Mesothelial cell of epicardium (in vitro differentiated cells): ENCODE measurements at regions not wholly inside any gene's neighbourhood (a gene's known extent, or its start where the extent isn't known, plus 50 kb on each side); places are given as distances from the start of the nearest gene placed in this dataset.

Experiments used
- DNase-seq, 2 experiments: peaks; one replicate each; pipeline ENCODE4 v3.0.0; 2021; ENCODE audit warnings: low spot score in 2 of 2; ENCODE audit not compliant: unreplicated experiment in 2 of 2
- H3K27ac Mint-ChIP-seq: 2 replicates; pipeline ENCODE4 v1.8.0; 2021; ENCODE audit warnings: mixed read lengths
- H3K27me3 Mint-ChIP-seq: 2 replicates; pipeline ENCODE4 v1.8.0; 2021; ENCODE audit warnings: low read depth, mixed read lengths
- H3K36me3 Mint-ChIP-seq: 2 replicates; pipeline ENCODE4 v1.8.0; 2021; ENCODE audit warnings: mixed read lengths
- H3K4me1 Mint-ChIP-seq: 2 replicates; pipeline ENCODE4 v1.8.0; 2021; ENCODE audit warnings: mixed read lengths
- H3K4me3 Mint-ChIP-seq: 2 replicates; pipeline ENCODE4 v1.8.0; 2021; ENCODE audit warnings: mild to moderate bottlenecking, moderate library complexity, mixed read lengths
- H3K9me3 Mint-ChIP-seq: 2 replicates; pipeline ENCODE4 v1.8.0; 2021; ENCODE audit warnings: mixed read lengths
- TF ChIP-seq, protein P1 (sequence below): fragments of 200-600 bp; sonication (generic); IDR thresholded peaks from one replicate; pipeline ENCODE4 v1.5.0; 2021; ENCODE audit warnings: antibody characterized with exemption; ENCODE audit not compliant: unreplicated experiment

DNA sequence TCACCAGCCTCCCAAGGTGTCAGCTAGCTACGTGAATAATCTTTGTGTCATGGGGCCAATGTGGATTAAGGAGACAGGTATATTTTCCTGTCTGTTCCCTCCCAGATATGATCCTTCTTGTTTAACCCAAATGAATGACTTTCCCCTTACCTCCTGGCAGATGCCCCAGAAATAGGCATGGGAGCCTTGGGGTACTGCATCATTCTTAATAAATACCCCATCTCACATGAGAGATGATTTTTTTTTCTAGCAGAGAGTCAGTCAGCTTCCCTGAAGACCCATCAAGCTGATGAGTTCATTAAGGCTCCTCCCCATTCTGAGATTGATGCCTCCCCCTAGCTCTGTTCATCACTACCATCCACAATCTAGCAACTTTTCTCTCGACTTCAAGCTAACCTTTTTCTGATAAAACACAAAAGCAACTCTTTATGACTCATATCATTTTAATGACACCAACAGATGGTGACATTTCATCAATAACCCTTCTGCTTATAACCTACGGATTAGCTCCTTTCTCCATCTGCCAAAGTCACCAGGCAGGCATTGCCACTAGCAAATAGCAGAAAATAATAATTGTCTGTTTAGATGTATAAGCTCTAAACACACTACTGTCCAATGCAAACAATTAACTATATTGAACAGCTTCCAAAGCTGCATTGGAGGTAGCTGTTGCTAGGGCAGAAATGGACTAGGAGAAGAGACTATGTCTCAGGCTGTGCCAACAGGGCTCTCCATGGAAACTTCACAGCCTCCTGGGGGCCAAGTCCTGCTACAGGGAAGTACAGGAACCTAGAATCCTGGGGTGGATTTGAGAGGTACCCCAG is 143.7 kb downstream of the ACER2 start:
- no peak for DNase-seq
- peaks cover 10% of the 10 kb centered on the region for H3K9me3 Mint-ChIP-seq
- H3K4me1 Mint-ChIP-seq = no peaks in the 10 kb centered on the region
- TF ChIP-seq, protein P1, sequence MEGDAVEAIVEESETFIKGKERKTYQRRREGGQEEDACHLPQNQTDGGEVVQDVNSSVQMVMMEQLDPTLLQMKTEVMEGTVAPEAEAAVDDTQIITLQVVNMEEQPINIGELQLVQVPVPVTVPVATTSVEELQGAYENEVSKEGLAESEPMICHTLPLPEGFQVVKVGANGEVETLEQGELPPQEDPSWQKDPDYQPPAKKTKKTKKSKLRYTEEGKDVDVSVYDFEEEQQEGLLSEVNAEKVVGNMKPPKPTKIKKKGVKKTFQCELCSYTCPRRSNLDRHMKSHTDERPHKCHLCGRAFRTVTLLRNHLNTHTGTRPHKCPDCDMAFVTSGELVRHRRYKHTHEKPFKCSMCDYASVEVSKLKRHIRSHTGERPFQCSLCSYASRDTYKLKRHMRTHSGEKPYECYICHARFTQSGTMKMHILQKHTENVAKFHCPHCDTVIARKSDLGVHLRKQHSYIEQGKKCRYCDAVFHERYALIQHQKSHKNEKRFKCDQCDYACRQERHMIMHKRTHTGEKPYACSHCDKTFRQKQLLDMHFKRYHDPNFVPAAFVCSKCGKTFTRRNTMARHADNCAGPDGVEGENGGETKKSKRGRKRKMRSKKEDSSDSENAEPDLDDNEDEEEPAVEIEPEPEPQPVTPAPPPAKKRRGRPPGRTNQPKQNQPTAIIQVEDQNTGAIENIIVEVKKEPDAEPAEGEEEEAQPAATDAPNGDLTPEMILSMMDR = no peak
- no peak overlapping the region for H3K4me3 Mint-ChIP-seq
- no peak overlapping the region for H3K27ac Mint-ChIP-seq
- H3K27me3 Mint-ChIP-seq = peaks cover 9% of the 10 kb centered on the region
- H3K36me3 Mint-ChIP-seq = no peaks in the 10 kb centered on the region

DNA sequence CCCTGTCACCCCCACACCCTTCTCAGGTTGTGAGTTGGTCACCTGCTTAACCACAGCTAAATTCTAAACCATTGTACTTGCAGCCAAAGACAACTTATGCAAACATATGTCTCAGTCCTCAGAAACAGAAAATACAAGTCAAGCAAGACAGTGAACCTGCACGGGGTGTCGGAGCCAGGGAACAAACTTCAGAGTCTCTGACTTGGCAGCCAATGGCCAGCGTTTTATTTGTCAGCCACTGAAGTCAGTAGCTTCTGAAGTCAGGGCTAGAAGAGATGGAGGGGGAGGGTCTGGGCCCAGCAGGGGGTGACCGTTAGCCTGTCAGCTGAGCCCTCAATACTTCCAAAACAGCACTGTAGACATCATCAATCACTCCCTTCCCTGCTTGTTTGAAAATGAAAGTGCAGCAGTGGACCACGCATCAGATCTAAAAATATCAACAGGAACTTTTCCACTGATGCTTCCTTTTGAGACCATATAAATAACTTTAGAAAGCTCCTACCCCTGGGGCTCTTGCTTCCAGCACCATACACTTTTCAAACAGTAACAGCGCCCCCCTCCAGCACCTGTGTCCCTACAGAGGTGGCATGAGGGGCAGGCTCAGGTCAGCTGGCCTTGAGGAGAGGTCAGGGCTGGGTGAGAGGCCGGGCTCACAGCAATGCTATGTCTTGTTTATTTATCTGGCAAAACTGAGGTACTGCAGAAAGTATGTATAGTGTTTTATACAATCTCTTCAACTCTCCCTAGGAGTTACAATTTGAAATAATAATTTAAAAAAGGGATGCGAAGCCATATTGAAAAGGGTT is 142.5 kb downstream of the ACER2 start:
- Mint-ChIP-seq H3K9me3 (no peaks in the 10 kb centered on the region), H3K27me3 (peaks cover 9% of the 10 kb centered on the region), H3K36me3 (no peaks in the 10 kb centered on the region), H3K4me3 (no peak overlapping the region), H3K27ac (no peak overlapping the region), H3K4me1 (no peaks in the 10 kb centered on the region)
- DNase-seq = no peak
- TF ChIP-seq, protein P1 = no peak

DNA sequence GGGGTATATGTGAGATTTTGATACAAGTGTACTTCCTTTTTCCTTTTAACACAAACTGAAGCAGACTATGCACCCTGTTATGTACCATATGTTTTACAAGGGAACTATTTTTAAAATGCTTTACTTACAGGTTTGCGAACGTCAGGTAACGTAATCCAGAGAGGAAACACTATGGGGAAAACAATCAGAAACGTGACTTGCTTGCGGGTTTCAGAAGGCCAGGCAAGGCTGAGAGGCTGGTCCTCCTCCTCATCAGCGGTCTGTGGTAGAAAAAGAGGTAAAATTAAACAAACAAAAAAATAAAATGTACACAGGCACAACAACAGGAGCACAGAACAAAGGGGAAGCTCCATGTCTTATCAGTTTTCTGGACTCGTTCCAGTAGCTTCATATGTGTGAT is 141.2 kb downstream of the ACER2 start:
- no peak for DNase-seq
- Mint-ChIP-seq H3K27ac (no peak overlapping the region), H3K36me3 (no peaks in the 10 kb centered on the region), H3K4me1 (no peaks in the 10 kb centered on the region), H3K9me3 (peaks cover 2% of the 10 kb centered on the region), H3K4me3 (no peak overlapping the region), H3K27me3 (peaks cover 9% of the 10 kb centered on the region)
- TF ChIP-seq, protein P1 = no peak

- Mint-ChIP-seq H3K4me1 (no peaks in the 10 kb centered on the region), H3K9me3 (peaks cover 4% of the 10 kb centered on the region), H3K27me3 (peaks cover 8% of the 10 kb centered on the region), H3K36me3 (no peaks in the 10 kb centered on the region), H3K4me3 (no peak overlapping the region), H3K27ac (no peak overlapping the region)
- TF ChIP-seq, protein P1 = no peak
- DNase-seq = no peak
Measured at GRCh38 chr9:19533373-19533772, 124.6 kb downstream of the ACER2 start.

GRCh38 chr9:19527663-19528062 is 118.9 kb downstream of the ACER2 start:
- TF ChIP-seq, protein P1 = no peak
- H3K36me3 Mint-ChIP-seq = no peaks in the 10 kb centered on the region
- no peak overlapping the region for H3K27ac Mint-ChIP-seq
- H3K4me3 Mint-ChIP-seq = no peak overlapping the region
- no peaks in the 10 kb centered on the region for H3K4me1 Mint-ChIP-seq
- peaks cover 16% of the 10 kb centered on the region for H3K27me3 Mint-ChIP-seq
- no peak for DNase-seq
- no peaks in the 10 kb centered on the region for H3K9me3 Mint-ChIP-seq
